Right atrium auricular region (tissue), 2 donors: ENCODE measurements at regions not wholly inside any gene's neighbourhood (a gene's known extent, or its start where the extent isn't known, plus 50 kb on each side); places are given as distances from the start of the nearest gene placed in this dataset.

Experiments used
- DNase-seq: peaks from one replicate; pipeline ENCODE4 v3.0.0-alpha.2; 2019; ENCODE audit warnings: low spot score
- H3K27ac ChIP-seq, 2 donors: fragments of 200-600 bp; sonication (generic); 1 replicate in 1 of 2; 2 replicates in 1 of 2; pipeline ENCODE4 v1.5.1; 2016 to 2019
- H3K27me3 ChIP-seq, 2 donors: fragments of 200-600 bp; sonication (generic); one replicate each; pipeline versions ENCODE4 v1.5.1 to v1.6.0; 2017 to 2019
- H3K36me3 ChIP-seq: fragments of 200-600 bp; sonication (generic); one replicate; pipeline ENCODE4 v1.5.1; 2016
- H3K4me1 ChIP-seq, 2 donors: fragments of 200-600 bp; sonication (generic); one replicate each; pipeline versions ENCODE4 v1.5.1 to v1.6.0; 2017 to 2019
- H3K4me3 ChIP-seq, 2 donors: fragments of 200-600 bp; sonication (generic); 1 replicate in 1 of 2; 2 replicates in 1 of 2; pipeline ENCODE4 v1.5.1; 2017 to 2019; ENCODE audit warnings: mild to moderate bottlenecking in 1 of 2, moderate library complexity in 1 of 2
- H3K9me3 ChIP-seq, 2 donors: fragments of 200-600 bp; sonication (generic); one replicate each; pipeline ENCODE4 v1.5.1; 2019
- CTCF ChIP-seq, 2 donors: fragments of 200-600 bp; sonication (generic); IDR thresholded peaks; one replicate each; pipeline ENCODE4 v1.5.1; 2019; ENCODE audit warnings: antibody characterized with exemption in 2 of 2

- no peak for DNase-seq
- Histone ChIP-seq H3K9me3 (no peaks in the 10 kb centered on the region), H3K27ac (no peak overlapping the region), H3K4me1 (no peaks in the 10 kb centered on the region), H3K36me3 (no peaks in the 10 kb centered on the region), H3K27me3 (no peaks in the 10 kb centered on the region), H3K4me3 (no peak overlapping the region)
- TF ChIP-seq CTCF (IDR thresholded peaks at IDR 0.05), result no peak
These were observed 226.7 kb downstream of the GRIA2 start for GRCh38 chr4:157447195-157447594.

GRCh38 chr4:157444014-157444413 is 223.5 kb downstream of the GRIA2 start:
- no peak for DNase-seq
- Histone ChIP-seq H3K9me3 (no peaks in the 10 kb centered on the region), H3K4me1 (no peaks in the 10 kb centered on the region), H3K27ac (no peak overlapping the region), H3K36me3 (no peaks in the 10 kb centered on the region), H3K27me3 (no peaks in the 10 kb centered on the region), H3K4me3 (no peak overlapping the region)
- TF ChIP-seq CTCF (IDR thresholded peaks at IDR 0.05), result no peak

GRCh38 chr4:157443537-157443936 is 223.0 kb downstream of the GRIA2 start:
- Histone ChIP-seq H3K27ac (no peak overlapping the region), H3K36me3 (no peaks in the 10 kb centered on the region), H3K9me3 (no peaks in the 10 kb centered on the region), H3K27me3 (no peaks in the 10 kb centered on the region), H3K4me3 (no peak overlapping the region), H3K4me1 (no peaks in the 10 kb centered on the region)
- no peak for DNase-seq
- TF ChIP-seq CTCF (IDR thresholded peaks at IDR 0.05), result no peak

- Histone ChIP-seq H3K36me3 (no peaks in the 10 kb centered on the region), H3K9me3 (peaks cover 3 to 16% of the 10 kb centered on the region in 2 donors), H3K4me1 (no peaks in the 10 kb centered on the region), H3K4me3 (no peak overlapping the region), H3K27ac (no peak overlapping the region), H3K27me3 (no peaks in the 10 kb centered on the region)
- DNase-seq, result no peak
- TF ChIP-seq CTCF (IDR thresholded peaks at IDR 0.05), result no peak
These were observed 205.4 kb downstream of the GRIA2 start for GRCh38 chr4:157425897-157426296.

- Histone ChIP-seq H3K27me3 (no peaks in the 10 kb centered on the region), H3K9me3 (peaks cover 3 to 16% of the 10 kb centered on the region in 2 donors), H3K4me3 (no peak overlapping the region), H3K27ac (no peak overlapping the region), H3K4me1 (no peaks in the 10 kb centered on the region), H3K36me3 (no peaks in the 10 kb centered on the region)
- no peak for DNase-seq
- TF ChIP-seq CTCF (IDR thresholded peaks at IDR 0.05), result no peak
These were observed 203.0 kb downstream of the GRIA2 start for GRCh38 chr4:157423526-157424020.

- no peak for TF ChIP-seq CTCF (IDR thresholded peaks at IDR 0.05)
- no peaks in the 10 kb centered on the region for H3K27me3 ChIP-seq
- no peak overlapping the region for H3K27ac ChIP-seq
- H3K4me3 ChIP-seq, result no peak overlapping the region
- H3K4me1 ChIP-seq, result no peaks in the 10 kb centered on the region
- DNase-seq, result no peak
- peaks cover 3 to 10% of the 10 kb centered on the region in 2 donors for H3K9me3 ChIP-seq
- H3K36me3 ChIP-seq, result no peaks in the 10 kb centered on the region
These were observed 200.8 kb downstream of the GRIA2 start for GRCh38 chr4:157421365-157421764.
